Naive thymus-derived CD8-positive, alpha-beta T cell (primary cell): ENCODE measurements at regions not wholly inside any gene's neighbourhood (a gene's known extent, or its start where the extent isn't known, plus 50 kb on each side); places are given as distances from the start of the nearest gene placed in this dataset.
A peak's percentile ranks its signal among the peaks of the same experiment; 100 is the strongest.

Experiments
- ATAC-seq, 2 donors: fragments of 150-1000 bp; cut with Tn5 transposase in 1 of 2; sonication (Bioruptor Pico), chemical (Tn5 transposase) in 1 of 2; 1 replicate in 1 of 2; 2 replicates in 1 of 2; pipeline ENCODE4 v1.10.0; 2021; ENCODE audit warnings: mild to moderate bottlenecking in 2 of 2, moderate library complexity in 2 of 2
- POLR2A ChIA-PET: fragments of 350-600 bp; sonication (Branson Sonifier 250); formaldehyde crosslinking; loops from one replicate; lab custom pipeline; 2021; ENCODE audit warnings: antibody characterized with exemption; lab: Charles Lee
- DNase-seq, 10 donors: peaks; one replicate each; pipeline versions ENCODE4 v3.0.0 to v3.0.0-alpha.2; 2020 to 2022
- H3K27ac Mint-ChIP-seq, 10 donors: one replicate each; pipeline ENCODE4 v1.8.0; 2020 to 2022; ENCODE audit warnings: mild to moderate bottlenecking in 10 of 10, mixed read lengths in 10 of 10, moderate library complexity in 4 of 10, inconsistent platforms in 1 of 10
- H3K27me3 Mint-ChIP-seq, 5 donors: one replicate each; pipeline ENCODE4 v1.8.0; 2021 to 2022; ENCODE audit warnings: mixed read lengths in 5 of 5
- H3K36me3 Mint-ChIP-seq, 3 donors: one replicate each; pipeline ENCODE4 v1.8.0; 2020 to 2022; ENCODE audit warnings: mixed read lengths in 3 of 3, mild to moderate bottlenecking in 2 of 3, inconsistent platforms in 1 of 3
- H3K4me1 Mint-ChIP-seq, 4 donors: one replicate each; pipeline ENCODE4 v1.8.0; 2021 to 2022; ENCODE audit warnings: mixed read lengths in 4 of 4
- H3K4me3 Mint-ChIP-seq, 10 donors: one replicate each; pipeline ENCODE4 v1.8.0; 2020 to 2022; ENCODE audit warnings: mild to moderate bottlenecking in 10 of 10, mixed read lengths in 10 of 10, moderate library complexity in 6 of 10, inconsistent platforms in 1 of 10
- H3K9me3 Mint-ChIP-seq, 9 donors: one replicate each; pipeline ENCODE4 v1.8.0; 2020 to 2022; ENCODE audit warnings: mixed read lengths in 9 of 9, mild to moderate bottlenecking in 3 of 9, inconsistent platforms in 1 of 9, moderate library complexity in 1 of 9

DNA sequence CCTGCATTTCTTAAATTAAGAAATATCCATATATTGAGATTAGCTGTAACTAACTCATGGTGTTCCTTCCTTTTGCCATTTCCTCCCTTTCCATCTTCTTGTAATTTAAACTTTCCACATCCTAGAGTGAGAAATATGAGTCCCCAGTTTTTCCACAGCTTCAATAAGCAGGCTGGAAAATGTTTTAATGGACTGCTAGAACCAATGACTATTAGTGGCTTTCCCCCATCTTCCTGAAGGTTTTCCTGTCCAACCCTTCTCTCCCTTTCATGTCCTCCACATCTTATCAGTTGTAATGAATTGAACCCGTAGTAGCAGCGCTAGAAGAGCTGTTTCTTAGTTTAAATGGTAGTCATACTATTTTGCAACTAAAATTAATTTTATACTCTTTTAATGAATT, 145.7 kb downstream of the AHR start:
- H3K36me3 Mint-ChIP-seq = peaks cover 0 to 27% (median 8%) of the 10 kb centered on the region in 3 donors
- H3K4me3 Mint-ChIP-seq = no peak overlapping the region
- peaks cover 0 to 32% (median 19%) of the 10 kb centered on the region in 9 donors for H3K9me3 Mint-ChIP-seq
- H3K27ac Mint-ChIP-seq = no peak overlapping the region
- DNase-seq (no peak), ATAC-seq (no peak)
- POLR2A ChIA-PET = no interaction called here
- H3K4me1 Mint-ChIP-seq = no peaks in the 10 kb centered on the region
- peaks cover 4 to 16% (median 8%) of the 10 kb centered on the region in 5 donors for H3K27me3 Mint-ChIP-seq

DNA sequence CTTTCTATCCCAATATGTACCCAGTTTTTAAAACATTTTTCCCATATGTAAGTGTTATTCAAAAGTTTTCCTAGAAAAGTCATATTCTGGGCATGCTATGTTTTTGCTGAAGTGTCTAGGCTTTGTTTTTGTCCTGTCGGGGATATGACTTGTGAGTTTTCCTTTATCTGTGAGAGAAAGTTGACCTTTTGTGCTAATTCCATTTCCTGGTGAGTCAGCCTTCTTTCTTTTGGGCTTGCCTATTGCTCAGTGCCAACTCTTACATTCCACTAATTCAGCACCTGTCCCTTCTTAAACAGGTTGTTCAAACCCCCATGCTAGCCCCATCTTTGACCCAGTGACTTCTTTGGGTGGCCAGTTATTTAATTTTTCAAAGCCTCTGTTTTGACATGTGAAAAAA, 146.2 kb downstream of the AHR start:
- peaks cover 4 to 16% (median 8%) of the 10 kb centered on the region in 5 donors for H3K27me3 Mint-ChIP-seq
- POLR2A ChIA-PET = no interaction called here

GRCh38 chr7:17446340-17446739, 147.9 kb downstream of the AHR start:
- Mint-ChIP-seq H3K36me3 (peaks cover 0 to 21% (median 8%) of the 10 kb centered on the region in 3 donors), H3K27me3 (peaks cover 6 to 16% (median 9%) of the 10 kb centered on the region in 5 donors), H3K4me1 (no peaks in the 10 kb centered on the region), H3K9me3 (peaks cover 0 to 30% (median 16%) of the 10 kb centered on the region in 9 donors), H3K27ac (no peak overlapping the region), H3K4me3 (no peak overlapping the region)
- ATAC-seq (no peak), DNase-seq (no peak)
- POLR2A ChIA-PET = no interaction called here

More for the DNA sequence above, 146.2 kb downstream of the AHR start:
- Mint-ChIP-seq H3K4me3 (no peak overlapping the region), H3K9me3 (peaks cover 0 to 32% (median 19%) of the 10 kb centered on the region in 9 donors), H3K4me1 (no peaks in the 10 kb centered on the region), H3K36me3 (peaks cover 0 to 27% (median 8%) of the 10 kb centered on the region in 3 donors), H3K27ac (no peak overlapping the region)
- no peak for ATAC-seq
- DNase-seq = no peak

DNA sequence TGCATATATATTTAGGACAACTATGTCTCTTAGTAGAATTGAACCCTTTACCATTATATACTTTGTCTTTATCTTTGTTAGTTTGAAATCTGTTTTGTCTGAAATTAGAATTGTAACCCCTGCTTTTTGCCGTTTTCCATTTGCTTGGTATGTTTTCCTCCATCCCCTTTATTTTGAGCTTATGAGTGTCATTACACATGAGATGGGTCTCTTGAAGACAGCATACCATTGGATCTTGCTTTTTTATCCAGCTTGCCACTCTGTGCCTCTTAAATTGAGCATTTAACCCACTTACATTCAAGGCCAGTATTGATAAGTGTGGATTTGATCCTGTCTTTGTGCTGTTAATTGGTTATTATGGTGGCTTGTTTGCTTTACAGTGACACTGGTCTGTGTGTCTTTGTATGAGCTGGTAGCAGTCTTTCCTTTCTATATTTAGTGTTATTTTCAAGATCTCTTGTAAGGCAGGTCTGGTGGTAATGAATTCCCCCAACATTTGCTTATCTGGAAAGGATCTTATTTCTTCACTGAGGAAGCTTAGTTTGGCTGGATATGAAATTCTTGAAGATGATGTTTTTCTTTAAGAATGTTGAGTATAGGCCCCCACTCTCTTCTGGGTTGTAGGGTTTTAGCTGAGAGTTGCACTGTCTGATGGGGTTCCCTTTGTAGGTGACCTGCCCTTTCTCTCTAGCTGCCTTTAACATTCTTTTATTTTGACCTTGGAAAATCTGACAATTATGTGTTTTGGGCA, 149.5 kb downstream of the AHR start:
- Mint-ChIP-seq H3K4me3 (no peak overlapping the region), H3K27ac (no peak overlapping the region), H3K9me3 (peaks cover 0 to 30% (median 16%) of the 10 kb centered on the region in 9 donors), H3K36me3 (peaks cover 0 to 21% (median 8%) of the 10 kb centered on the region in 3 donors), H3K27me3 (peaks cover 6 to 16% (median 9%) of the 10 kb centered on the region in 5 donors), H3K4me1 (no peaks in the 10 kb centered on the region)
- POLR2A ChIA-PET = no interaction called here
- DNase-seq = no peak
- no peak for ATAC-seq

GRCh38 chr7:17448479-17449423, 150.3 kb downstream of the AHR start:
- H3K4me3 Mint-ChIP-seq = no peak overlapping the region
- POLR2A ChIA-PET = no interaction called here

DNA sequence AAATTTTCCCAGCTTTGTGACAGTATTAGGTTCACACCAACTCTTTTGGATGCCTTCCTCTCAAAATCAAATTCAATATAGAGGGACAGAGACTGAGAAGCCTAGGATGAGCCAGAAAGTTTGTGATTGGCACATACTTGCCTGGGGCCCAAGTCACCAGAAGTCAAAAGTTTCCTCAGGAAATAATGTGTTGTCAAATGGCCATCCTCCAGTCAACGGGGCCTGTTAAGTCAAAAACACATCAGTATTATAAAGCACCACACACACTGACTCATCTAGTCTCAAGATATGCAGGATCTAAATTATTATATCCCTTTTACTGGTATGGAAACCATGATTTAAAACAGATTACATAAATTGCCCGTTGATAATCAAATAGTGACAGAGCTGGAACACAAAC, 158.1 kb downstream of the AHR start:
- Mint-ChIP-seq H3K27me3 (no peaks in the 10 kb centered on the region), H3K27ac (no peak overlapping the region), H3K9me3 (peaks cover 0 to 15% (median 11%) of the 10 kb centered on the region in 9 donors), H3K4me3 (no peak overlapping the region), H3K4me1 (no peaks in the 10 kb centered on the region), H3K36me3 (peaks cover 0 to 18% (median 11%) of the 10 kb centered on the region in 3 donors)
- DNase-seq = no peak
- ATAC-seq = no peak
- POLR2A ChIA-PET = no interaction called here

More at GRCh38 chr7:17448479-17449423, 150.3 kb downstream of the AHR start:
- DNase-seq = no peak
- ATAC-seq = no peak
- Mint-ChIP-seq H3K9me3 (peaks cover 0 to 30% (median 16%) of the 10 kb centered on the region in 9 donors), H3K27ac (no peak overlapping the region), H3K27me3 (peaks cover 4 to 16% (median 9%) of the 10 kb centered on the region in 5 donors), H3K4me1 (no peaks in the 10 kb centered on the region), H3K36me3 (peaks cover 0 to 21% (median 8%) of the 10 kb centered on the region in 3 donors)

DNA sequence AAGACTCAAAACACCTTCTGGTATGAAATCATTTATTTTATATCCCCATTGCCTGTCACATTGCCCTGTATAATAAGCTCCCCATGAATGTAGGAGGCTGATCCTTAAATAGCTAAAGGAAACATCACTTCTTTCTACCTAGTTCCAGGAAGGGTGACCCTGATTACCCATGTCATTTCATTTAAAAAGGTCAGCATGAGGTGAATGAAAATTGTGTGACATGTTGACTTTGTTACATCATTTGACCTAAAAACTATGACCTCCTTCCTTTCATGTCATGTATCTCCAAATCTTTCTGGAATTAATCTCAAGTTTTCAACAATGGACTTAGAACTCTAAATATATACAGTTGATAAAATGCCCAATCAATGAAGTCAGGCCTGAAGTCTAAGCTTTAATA, 161.5 kb downstream of the AHR start:
- H3K27ac Mint-ChIP-seq = no peak overlapping the region
- H3K36me3 Mint-ChIP-seq = peaks cover 0 to 18% (median 11%) of the 10 kb centered on the region in 3 donors
- POLR2A ChIA-PET = no interaction called here
- H3K4me1 Mint-ChIP-seq = peaks cover 2 to 11% (median 7%) of the 10 kb centered on the region in 4 donors
- no peaks in the 10 kb centered on the region for H3K27me3 Mint-ChIP-seq
- H3K4me3 Mint-ChIP-seq = no peak overlapping the region
- DNase-seq = no peak
- ATAC-seq = no peak
- peaks cover 0 to 15% (median 9%) of the 10 kb centered on the region in 9 donors for H3K9me3 Mint-ChIP-seq

DNA sequence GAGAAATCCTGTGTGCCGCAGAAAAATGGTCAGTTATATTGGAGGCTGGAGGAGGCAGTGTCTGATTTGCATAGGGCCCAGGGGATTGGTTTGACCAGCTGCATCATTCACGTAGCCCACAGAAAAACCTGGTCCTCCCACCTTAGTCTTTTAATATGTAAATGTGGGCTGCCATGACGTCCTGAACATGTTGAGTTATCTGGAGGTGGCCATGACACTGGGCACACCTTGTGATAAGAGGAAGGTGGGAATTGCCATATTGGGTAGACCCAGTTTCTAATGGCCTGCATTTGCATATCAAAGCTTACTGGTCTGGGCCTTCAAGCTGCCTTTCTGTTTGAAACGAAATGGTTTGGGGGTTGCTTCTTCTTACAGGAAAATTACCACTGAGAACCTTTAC, 162.2 kb downstream of the AHR start:
- H3K4me1 Mint-ChIP-seq = peaks cover 2 to 11% (median 7%) of the 10 kb centered on the region in 4 donors

DNA sequence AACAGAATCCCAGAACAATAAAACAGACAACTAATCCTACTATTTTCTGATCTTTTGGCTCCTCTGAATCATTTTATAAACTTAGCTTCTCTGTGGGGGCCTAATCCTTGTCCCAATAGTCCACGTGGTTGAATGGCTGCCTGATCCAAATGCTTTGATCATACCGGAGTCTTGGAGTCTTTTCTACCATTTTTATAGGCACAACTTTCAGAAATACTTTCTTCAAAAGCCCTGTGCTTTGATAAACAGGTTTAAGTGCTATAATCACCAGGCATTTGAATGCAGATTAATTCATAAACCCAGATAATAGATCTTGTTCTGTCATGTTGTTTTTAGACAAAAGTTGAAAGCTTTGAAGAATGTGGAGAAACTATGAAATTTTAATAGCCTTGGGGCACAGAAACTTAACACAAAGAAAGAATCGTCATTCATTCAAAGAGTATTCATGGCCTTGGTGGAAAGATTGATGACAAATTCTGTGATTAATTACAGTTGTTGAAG, 163.7 kb downstream of the AHR start:
- Mint-ChIP-seq H3K9me3 (peaks cover 0 to 15% (median 9%) of the 10 kb centered on the region in 9 donors), H3K4me3 (no peak overlapping the region), H3K4me1 (peaks cover 7 to 19% (median 12%) of the 10 kb centered on the region in 4 donors), H3K27ac (no peak overlapping the region), H3K27me3 (peaks cover 0 to 1% (median 0%) of the 10 kb centered on the region in 5 donors), H3K36me3 (peaks cover 0 to 18% (median 11%) of the 10 kb centered on the region in 3 donors)
- ATAC-seq (no peak), DNase-seq (no peak)
- POLR2A ChIA-PET = no interaction called here

More for the DNA sequence above, 162.2 kb downstream of the AHR start:
- Mint-ChIP-seq H3K27me3 (no peaks in the 10 kb centered on the region), H3K9me3 (peaks cover 0 to 15% (median 9%) of the 10 kb centered on the region in 9 donors), H3K27ac (no peak overlapping the region), H3K36me3 (peaks cover 0 to 18% (median 11%) of the 10 kb centered on the region in 3 donors), H3K4me3 (no peak overlapping the region)
- DNase-seq = no peak
- ATAC-seq = no peak
- POLR2A ChIA-PET = no interaction called here

- Mint-ChIP-seq H3K4me1 (peaks cover 7 to 19% (median 12%) of the 10 kb centered on the region in 4 donors), H3K9me3 (peaks cover 0 to 6% (median 3%) of the 10 kb centered on the region in 9 donors), H3K4me3 (peak overlapping the region in 6 of 10 donors; percentile 25 to 63 (median 48)), H3K36me3 (peaks cover 0 to 9% (median 3%) of the 10 kb centered on the region in 3 donors), H3K27ac (no peak overlapping the region), H3K27me3 (peaks cover 0 to 9% (median 4%) of the 10 kb centered on the region in 5 donors)
- POLR2A ChIA-PET = no interaction called here
- ATAC-seq (peak in 1 of 2 donors; percentile 53), DNase-seq (peak in 1 of 10 donors; percentile 1)
These were observed 165.1 kb downstream of the AHR start for GRCh38 chr7:17463511-17464085.

- POLR2A ChIA-PET = no interaction called here
- Mint-ChIP-seq H3K4me1 (peaks cover 7 to 19% (median 12%) of the 10 kb centered on the region in 4 donors), H3K27ac (no peak overlapping the region), H3K9me3 (peaks cover 0 to 2% (median 0%) of the 10 kb centered on the region in 9 donors), H3K36me3 (no peaks in the 10 kb centered on the region), H3K27me3 (peaks cover 0 to 11% (median 4%) of the 10 kb centered on the region in 5 donors), H3K4me3 (no peak overlapping the region)
- no peak for ATAC-seq
- DNase-seq = no peak
These were observed 167.8 kb downstream of the AHR start for GRCh38 chr7:17466216-17466615.

DNA sequence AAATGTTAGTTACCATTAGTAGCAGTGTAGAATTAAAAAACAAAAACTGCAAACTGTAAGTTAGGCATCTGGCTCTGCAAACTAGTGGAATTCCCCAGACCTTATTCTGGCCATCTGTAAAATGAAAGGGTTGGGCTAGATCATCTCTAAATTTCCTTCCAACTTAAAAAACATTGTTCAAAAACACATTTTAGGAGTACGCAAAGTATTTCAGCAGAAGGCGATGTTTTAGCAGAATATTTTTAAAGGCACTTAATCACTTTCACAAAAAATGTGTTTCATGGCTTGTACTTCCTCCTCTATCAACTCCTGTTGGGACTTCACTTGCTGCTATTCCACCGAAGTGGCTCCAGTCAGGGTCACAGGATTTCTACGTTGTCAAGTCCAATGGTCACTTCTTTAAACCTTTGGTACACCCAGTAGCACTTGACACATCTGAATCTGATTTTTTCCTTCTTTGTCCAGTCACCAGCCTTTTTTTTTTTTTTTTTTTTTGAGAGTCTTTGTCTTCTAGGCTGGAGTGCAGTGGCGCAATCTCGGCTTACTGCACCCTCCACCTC, 169.0 kb downstream of the AHR start:
- Mint-ChIP-seq H3K4me1 (peaks cover 7 to 19% (median 12%) of the 10 kb centered on the region in 4 donors), H3K36me3 (no peaks in the 10 kb centered on the region), H3K27ac (no peak overlapping the region), H3K4me3 (no peak overlapping the region), H3K9me3 (no peaks in the 10 kb centered on the region), H3K27me3 (peaks cover 0 to 11% (median 4%) of the 10 kb centered on the region in 5 donors)
- no peak for DNase-seq
- ATAC-seq = no peak
- POLR2A ChIA-PET = no interaction called here
